ENCODE measurements at regions not wholly inside any gene's neighbourhood (a gene's known extent, or its start where the extent isn't known, plus 50 kb on each side); places are given as distances from the start of the nearest gene placed in this dataset.

- peak in 1 of 2 donors; percentile 46 for DNase-seq (ENCODE audit: low read depth in 2 of 2)
- peaks cover 2% of the 10 kb centered on the region for H3K4me1 ChIP-seq (ENCODE audit: control insufficient read depth, extremely low read depth, insufficient read depth, low read length)
- no peak overlapping the region for H3K4me2 ChIP-seq (ENCODE audit: extremely low read depth, insufficient read depth, low read length)
- no peak overlapping the region for H3K9ac ChIP-seq (ENCODE audit: insufficient read depth, low read length)
- no peaks in the 10 kb centered on the region for H4K20me1 ChIP-seq (ENCODE audit: control insufficient read depth, extremely low read depth, insufficient read depth, low read length)
- no peak for TF ChIP-seq CTCF (conservative IDR thresholded peaks at IDR 0.05 in 1 of 2, IDR thresholded peaks at IDR 0.05 in 1 of 2; ENCODE audit: low read depth in 1 of 2, low read length in 2 of 2)
- TF ChIP-seq EZH2 (IDR thresholded peaks at IDR 0.05; ENCODE audit: low read length, missing control alignments) = no peak
- H3K36me3 ChIP-seq (ENCODE audit: control insufficient read depth, insufficient read depth, low read length) = no peaks in the 10 kb centered on the region
- H3K27me3 ChIP-seq (ENCODE audit: control insufficient read depth, insufficient read depth, low read length) = no peaks in the 10 kb centered on the region
- H2AFZ ChIP-seq (ENCODE audit: low read length) = no peak overlapping the region
- H3K4me3 ChIP-seq (replicated peaks in 1 of 4; ENCODE audit: control extremely low read depth in 1 of 4, insufficient read depth in 1 of 4, low read depth in 3 of 4, low read length in 4 of 4) = no peak overlapping the region
- H3K9me3 ChIP-seq (ENCODE audit: control insufficient read depth, insufficient read depth, low read depth, low read length) = no peaks in the 10 kb centered on the region
- H3K27ac ChIP-seq (ENCODE audit: insufficient read depth, low read length) = no peak overlapping the region
- no peaks in the 10 kb centered on the region for H3K79me2 ChIP-seq (ENCODE audit: control insufficient read depth, insufficient read depth, low read length)
Measured at GRCh38 chr10:44811072-44811471, 100.1 kb upstream of the TMEM72 start.

- no peaks in the 10 kb centered on the region for H4K20me1 ChIP-seq (ENCODE audit: control insufficient read depth, extremely low read depth, insufficient read depth, low read length)
- TF ChIP-seq CTCF (conservative IDR thresholded peaks at IDR 0.05 in 1 of 2, IDR thresholded peaks at IDR 0.05 in 1 of 2; ENCODE audit: low read depth in 1 of 2, low read length in 2 of 2) (no peak), EZH2 (IDR thresholded peaks at IDR 0.05; ENCODE audit: low read length, missing control alignments) (no peak)
- no peak for DNase-seq (ENCODE audit: low read depth in 2 of 2)
- H2AFZ ChIP-seq (ENCODE audit: low read length) = no peak overlapping the region
- H3K27me3 ChIP-seq (ENCODE audit: control insufficient read depth, insufficient read depth, low read length) = no peaks in the 10 kb centered on the region
- H3K4me1 ChIP-seq (ENCODE audit: control insufficient read depth, extremely low read depth, insufficient read depth, low read length) = no peaks in the 10 kb centered on the region
- H3K4me2 ChIP-seq (ENCODE audit: extremely low read depth, insufficient read depth, low read length) = no peak overlapping the region
- no peaks in the 10 kb centered on the region for H3K9me3 ChIP-seq (ENCODE audit: control insufficient read depth, insufficient read depth, low read depth, low read length)
- H3K27ac ChIP-seq (ENCODE audit: insufficient read depth, low read length) = no peak overlapping the region
- no peak overlapping the region for H3K4me3 ChIP-seq (replicated peaks in 1 of 4; ENCODE audit: control extremely low read depth in 1 of 4, insufficient read depth in 1 of 4, low read depth in 3 of 4, low read length in 4 of 4)
- no peaks in the 10 kb centered on the region for H3K36me3 ChIP-seq (ENCODE audit: control insufficient read depth, insufficient read depth, low read length)
- no peak overlapping the region for H3K9ac ChIP-seq (ENCODE audit: insufficient read depth, low read length)
- no peaks in the 10 kb centered on the region for H3K79me2 ChIP-seq (ENCODE audit: control insufficient read depth, insufficient read depth, low read length)
Measured at GRCh38 chr10:44813201-44813600, 97.9 kb upstream of the TMEM72 start.

GRCh38 chr10:44814929-44815328 is 96.2 kb upstream of the TMEM72 start:
- no peak overlapping the region for H3K4me3 ChIP-seq (replicated peaks in 1 of 4; ENCODE audit: control extremely low read depth in 1 of 4, insufficient read depth in 1 of 4, low read depth in 3 of 4, low read length in 4 of 4)
- DNase-seq (ENCODE audit: low read depth in 2 of 2) = no peak
- H3K4me2 ChIP-seq (ENCODE audit: extremely low read depth, insufficient read depth, low read length) = no peak overlapping the region
- H3K27me3 ChIP-seq (ENCODE audit: control insufficient read depth, insufficient read depth, low read length) = no peaks in the 10 kb centered on the region
- H3K27ac ChIP-seq (ENCODE audit: insufficient read depth, low read length) = no peak overlapping the region
- H3K4me1 ChIP-seq (ENCODE audit: control insufficient read depth, extremely low read depth, insufficient read depth, low read length) = no peaks in the 10 kb centered on the region
- H3K9ac ChIP-seq (ENCODE audit: insufficient read depth, low read length) = no peak overlapping the region
- no peaks in the 10 kb centered on the region for H3K9me3 ChIP-seq (ENCODE audit: control insufficient read depth, insufficient read depth, low read depth, low read length)
- H3K36me3 ChIP-seq (ENCODE audit: control insufficient read depth, insufficient read depth, low read length) = no peaks in the 10 kb centered on the region
- H3K79me2 ChIP-seq (ENCODE audit: control insufficient read depth, insufficient read depth, low read length) = no peaks in the 10 kb centered on the region
- H2AFZ ChIP-seq (ENCODE audit: low read length) = no peak overlapping the region
- TF ChIP-seq EZH2 (IDR thresholded peaks at IDR 0.05; ENCODE audit: low read length, missing control alignments) = no peak
- no peak for TF ChIP-seq CTCF (conservative IDR thresholded peaks at IDR 0.05 in 1 of 2, IDR thresholded peaks at IDR 0.05 in 1 of 2; ENCODE audit: low read depth in 1 of 2, low read length in 2 of 2)
- no peaks in the 10 kb centered on the region for H4K20me1 ChIP-seq (ENCODE audit: control insufficient read depth, extremely low read depth, insufficient read depth, low read length)
